T-helper 17 cell (primary cell): ENCODE measurements at regions not wholly inside any gene's neighbourhood (a gene's known extent, or its start where the extent isn't known, plus 50 kb on each side); places are given as distances from the start of the nearest gene placed in this dataset.

Experiments
- ATAC-seq: fragments of 150-1000 bp; cut with Tn5 transposase; 2 replicates; pipeline ENCODE4 v1.10.0; 2021; ENCODE audit warnings: mild to moderate bottlenecking, moderate library complexity
- DNase-seq, 3 donors: peaks; one replicate each; pipeline versions ENCODE4 v3.0.0 to v3.0.0-alpha.2; 2020 to 2021
- H3K9me3 ChIP-seq: one replicate; pipeline ENCODE4 v1.7.0; 2013; ENCODE audit warnings: low read length, mild to moderate bottlenecking; ENCODE audit not compliant: control insufficient read depth, poor library complexity, severe bottlenecking
- H3K27ac Mint-ChIP-seq: one replicate; pipeline ENCODE4 v1.8.0; 2022; ENCODE audit warnings: mild to moderate bottlenecking, moderate library complexity, mixed read lengths
- H3K27me3 Mint-ChIP-seq: one replicate; pipeline ENCODE4 v1.8.0; 2022; ENCODE audit warnings: mixed read lengths
- H3K36me3 Mint-ChIP-seq: one replicate; pipeline ENCODE4 v1.8.0; 2022; ENCODE audit warnings: low read depth, mixed read lengths
- H3K4me1 Mint-ChIP-seq: one replicate; pipeline ENCODE4 v1.8.0; 2022; ENCODE audit warnings: mild to moderate bottlenecking, mixed read lengths
- H3K4me3 Mint-ChIP-seq: one replicate; pipeline ENCODE4 v1.8.0; 2022; ENCODE audit warnings: mild to moderate bottlenecking, moderate library complexity, mixed read lengths

- ATAC-seq (no peak), DNase-seq (no peak)
- Mint-ChIP-seq H3K4me3 (no peak overlapping the region), H3K27ac (no peak overlapping the region), H3K4me1 (no peaks in the 10 kb centered on the region), H3K27me3 (no peaks in the 10 kb centered on the region), H3K36me3 (no peaks in the 10 kb centered on the region)
- H3K9me3 ChIP-seq = no peaks in the 10 kb centered on the region
Observed at GRCh38 chr5:87827539-87827938, 414.8 kb upstream of the CCNH start.

DNA sequence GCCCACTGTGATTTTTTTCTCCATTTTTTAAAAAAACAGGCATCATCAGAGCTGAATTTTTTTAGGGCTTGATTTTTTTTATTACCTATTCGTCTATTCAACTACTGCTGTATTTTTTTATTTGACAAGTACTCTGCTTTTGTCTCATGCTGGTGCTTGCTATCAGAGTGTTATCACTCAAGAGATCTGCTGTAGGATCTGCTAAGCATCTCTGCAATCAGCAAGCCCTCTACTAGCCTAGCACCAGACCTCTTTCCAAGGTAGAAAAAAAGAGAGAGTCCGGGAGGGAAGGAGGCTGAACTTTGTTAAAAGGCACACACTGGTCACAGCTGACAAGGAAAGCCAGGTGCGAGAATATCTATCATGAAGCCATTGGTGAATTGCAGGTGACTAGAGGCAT lies 413.8 kb upstream of the CCNH start:
- DNase-seq (no peak), ATAC-seq (no peak)
- Mint-ChIP-seq H3K36me3 (no peaks in the 10 kb centered on the region), H3K4me3 (no peak overlapping the region), H3K27ac (no peak overlapping the region), H3K4me1 (no peaks in the 10 kb centered on the region), H3K27me3 (no peaks in the 10 kb centered on the region)
- H3K9me3 ChIP-seq = no peaks in the 10 kb centered on the region

DNA sequence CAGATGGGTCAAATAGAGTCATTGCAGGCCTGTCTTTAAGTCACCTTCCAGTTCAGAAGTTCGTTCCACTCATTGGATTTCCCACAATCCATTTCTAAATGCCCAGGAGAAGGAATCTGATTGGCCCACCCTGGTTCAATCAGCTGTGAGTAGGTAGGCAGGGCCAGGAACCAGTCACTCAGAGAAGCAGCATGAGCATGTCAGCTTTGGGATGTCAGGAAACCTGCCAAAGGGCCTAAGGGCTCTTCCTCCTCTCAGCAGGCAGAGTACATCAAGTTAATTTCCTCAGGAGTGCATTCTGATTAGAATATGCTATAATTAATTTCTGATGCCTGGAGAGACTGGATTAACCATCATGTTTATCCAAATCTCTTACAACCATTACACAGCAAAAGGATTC lies 412.9 kb upstream of the CCNH start:
- Mint-ChIP-seq H3K4me1 (no peaks in the 10 kb centered on the region), H3K4me3 (no peak overlapping the region), H3K36me3 (no peaks in the 10 kb centered on the region), H3K27me3 (no peaks in the 10 kb centered on the region), H3K27ac (no peak overlapping the region)
- DNase-seq (no peak), ATAC-seq (no peak)
- no peaks in the 10 kb centered on the region for H3K9me3 ChIP-seq

- no peaks in the 10 kb centered on the region for H3K9me3 ChIP-seq
- DNase-seq = no peak
Observed at GRCh38 chr5:87807783-87808182, 395.1 kb upstream of the CCNH start.

GRCh38 chr5:87803352-87803751 lies 390.6 kb upstream of the CCNH start:
- ATAC-seq (no peak), DNase-seq (no peak)
- H3K36me3 Mint-ChIP-seq = no peaks in the 10 kb centered on the region
- H3K4me1 Mint-ChIP-seq = no peaks in the 10 kb centered on the region
- H3K27ac Mint-ChIP-seq = no peak overlapping the region
- H3K4me3 Mint-ChIP-seq = no peak overlapping the region
- peaks cover 26% of the 10 kb centered on the region for H3K27me3 Mint-ChIP-seq
- no peaks in the 10 kb centered on the region for H3K9me3 ChIP-seq

More at GRCh38 chr5:87807783-87808182, 395.1 kb upstream of the CCNH start:
- Mint-ChIP-seq H3K27me3 (no peaks in the 10 kb centered on the region), H3K27ac (no peak overlapping the region), H3K36me3 (no peaks in the 10 kb centered on the region), H3K4me3 (no peak overlapping the region), H3K4me1 (no peaks in the 10 kb centered on the region)
- no peak for ATAC-seq

DNA sequence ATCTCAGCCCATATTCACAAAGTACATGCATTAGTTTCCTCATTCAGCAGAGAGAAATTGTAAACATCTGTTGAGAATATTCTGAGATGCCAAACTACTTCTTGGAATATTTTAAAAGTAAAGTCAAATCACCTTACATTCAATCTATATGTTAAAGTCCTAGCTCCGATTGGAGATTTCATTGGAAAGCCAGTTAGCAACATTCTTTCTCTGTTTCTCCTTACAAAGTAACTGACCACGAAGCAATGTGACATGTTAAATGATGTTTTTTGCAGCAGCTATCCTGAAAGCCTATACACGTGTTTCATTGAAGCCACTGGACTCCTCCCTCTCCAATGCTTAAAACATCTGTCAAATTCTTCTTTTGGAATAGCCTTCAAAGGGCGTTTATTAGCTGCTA lies 379.1 kb upstream of the CCNH start:
- H3K4me1 Mint-ChIP-seq = no peaks in the 10 kb centered on the region
- H3K9me3 ChIP-seq = no peaks in the 10 kb centered on the region
- H3K27ac Mint-ChIP-seq = no peak overlapping the region
- no peak for ATAC-seq
- H3K36me3 Mint-ChIP-seq = no peaks in the 10 kb centered on the region
- peaks cover 35% of the 10 kb centered on the region for H3K27me3 Mint-ChIP-seq
- DNase-seq = no peak
- H3K4me3 Mint-ChIP-seq = no peak overlapping the region

- DNase-seq = no peak
- Mint-ChIP-seq H3K36me3 (no peaks in the 10 kb centered on the region), H3K27ac (no peak overlapping the region), H3K4me1 (peaks cover 2% of the 10 kb centered on the region), H3K4me3 (no peak overlapping the region), H3K27me3 (peaks cover 35% of the 10 kb centered on the region)
- no peak for ATAC-seq
- H3K9me3 ChIP-seq = no peaks in the 10 kb centered on the region
Observed at GRCh38 chr5:87788416-87788815, 375.7 kb upstream of the CCNH start.

GRCh38 chr5:87787625-87788256 lies 375.0 kb upstream of the CCNH start:
- H3K27ac Mint-ChIP-seq = no peak overlapping the region
- peaks cover 2% of the 10 kb centered on the region for H3K4me1 Mint-ChIP-seq
- ATAC-seq (no peak), DNase-seq (no peak)
- no peak overlapping the region for H3K4me3 Mint-ChIP-seq
- no peaks in the 10 kb centered on the region for H3K9me3 ChIP-seq
- peaks cover 35% of the 10 kb centered on the region for H3K27me3 Mint-ChIP-seq
- H3K36me3 Mint-ChIP-seq = no peaks in the 10 kb centered on the region

GRCh38 chr5:87787086-87787485 lies 374.4 kb upstream of the CCNH start:
- no peak for ATAC-seq
- H3K27me3 Mint-ChIP-seq = peaks cover 42% of the 10 kb centered on the region
- no peaks in the 10 kb centered on the region for H3K36me3 Mint-ChIP-seq

GRCh38 chr5:87786471-87786870 lies 373.7 kb upstream of the CCNH start:
- ATAC-seq (no peak), DNase-seq (no peak)
- H3K9me3 ChIP-seq = no peaks in the 10 kb centered on the region
- Mint-ChIP-seq H3K4me1 (peaks cover 2% of the 10 kb centered on the region), H3K36me3 (no peaks in the 10 kb centered on the region), H3K4me3 (no peak overlapping the region), H3K27ac (no peak overlapping the region), H3K27me3 (peaks cover 48% of the 10 kb centered on the region)

More at GRCh38 chr5:87787086-87787485, 374.4 kb upstream of the CCNH start:
- no peaks in the 10 kb centered on the region for H3K9me3 ChIP-seq
- no peak overlapping the region for H3K27ac Mint-ChIP-seq
- DNase-seq = no peak
- peaks cover 2% of the 10 kb centered on the region for H3K4me1 Mint-ChIP-seq
- no peak overlapping the region for H3K4me3 Mint-ChIP-seq

- Mint-ChIP-seq H3K27me3 (peaks cover 53% of the 10 kb centered on the region), H3K4me1 (peaks cover 4% of the 10 kb centered on the region), H3K27ac (no peak overlapping the region), H3K4me3 (no peak overlapping the region), H3K36me3 (no peaks in the 10 kb centered on the region)
- ATAC-seq (no peak), DNase-seq (no peak)
- no peaks in the 10 kb centered on the region for H3K9me3 ChIP-seq
Observed at GRCh38 chr5:87785554-87786335, 373.0 kb upstream of the CCNH start.

DNA sequence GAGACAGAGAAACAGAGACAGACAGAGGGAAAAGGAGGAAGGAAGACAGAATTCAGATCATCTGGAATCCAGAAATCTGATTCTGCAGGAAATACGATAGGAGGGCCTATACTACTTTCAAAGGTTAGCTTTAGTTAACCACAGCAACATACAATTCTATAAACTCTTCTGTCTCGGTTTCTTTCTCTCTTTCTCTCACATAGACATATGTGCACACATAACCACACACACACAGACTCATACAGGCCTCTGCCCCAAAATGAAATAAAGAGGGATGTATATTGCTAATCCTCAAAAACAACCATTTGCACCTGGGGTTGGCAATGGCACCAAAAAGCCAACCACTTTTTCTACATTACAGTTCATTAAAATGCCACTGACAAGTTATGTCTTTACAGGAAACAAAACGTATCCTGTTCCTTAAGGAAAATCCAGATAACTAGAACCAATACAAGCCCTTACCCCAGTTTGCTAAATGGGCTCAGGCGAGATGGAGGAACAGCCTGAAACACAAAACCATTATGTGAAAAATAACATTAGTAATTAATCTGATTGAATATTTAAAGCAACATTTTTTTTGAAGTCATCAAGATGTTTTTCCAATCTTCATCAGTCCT lies 372.3 kb upstream of the CCNH start:
- Mint-ChIP-seq H3K4me1 (peaks cover 4% of the 10 kb centered on the region), H3K36me3 (no peaks in the 10 kb centered on the region), H3K27ac (no peak overlapping the region), H3K27me3 (peaks cover 58% of the 10 kb centered on the region), H3K4me3 (no peak overlapping the region)
- no peak for ATAC-seq
- DNase-seq = no peak
- H3K9me3 ChIP-seq = no peaks in the 10 kb centered on the region

- no peaks in the 10 kb centered on the region for H3K36me3 Mint-ChIP-seq
- ATAC-seq = no peak
Observed at GRCh38 chr5:87784311-87784710, 371.6 kb upstream of the CCNH start.

More at GRCh38 chr5:87784311-87784710, 371.6 kb upstream of the CCNH start:
- no peak for DNase-seq
- Mint-ChIP-seq H3K4me1 (peaks cover 4% of the 10 kb centered on the region), H3K27me3 (peaks cover 58% of the 10 kb centered on the region), H3K4me3 (no peak overlapping the region), H3K27ac (no peak overlapping the region)
- no peaks in the 10 kb centered on the region for H3K9me3 ChIP-seq
